WERI-Rb-1 (cell line): ENCODE measurements at regions not wholly inside any gene's neighbourhood (a gene's known extent, or its start where the extent isn't known, plus 50 kb on each side); places are given as distances from the start of the nearest gene placed in this dataset.

Experiments
- DNase-seq: peaks from one replicate; pipeline ENCODE4 v3.0.0-alpha.2; 2020
- H3K27ac ChIP-seq: fragments of 250-450 bp; sonication (Bioruptor Pico); 2 replicates; pipeline ENCODE4 v1.5.1; 2020; ENCODE audit warnings: mild to moderate bottlenecking, moderate library complexity
- H3K27me3 ChIP-seq: fragments of 250-450 bp; sonication (Bioruptor Pico); 2 replicates; pipeline ENCODE4 v1.5.1; 2021; ENCODE audit warnings: mild to moderate bottlenecking, low read depth, moderate library complexity; ENCODE audit not compliant: insufficient read depth, severe bottlenecking
- H3K36me3 ChIP-seq: fragments of 250-450 bp; sonication (Bioruptor Pico); 2 replicates; pipeline ENCODE4 v1.5.1; 2020; ENCODE audit warnings: mild to moderate bottlenecking, moderate library complexity
- H3K4me3 ChIP-seq: 2 replicates; pipeline ENCODE4 v1.5.1; 2011; ENCODE audit warnings: low read depth, mild to moderate bottlenecking, control low read depth, low read length
- H3K9me3 ChIP-seq: fragments of 250-450 bp; sonication (Bioruptor Pico); 2 replicates; pipeline ENCODE4 v1.5.1; 2021; ENCODE audit warnings: mild to moderate bottlenecking, moderate library complexity; ENCODE audit not compliant: severe bottlenecking
- TF ChIP-seq, protein P1 (sequence below): IDR thresholded peaks from 2 replicates; pipeline ENCODE4 v1.5.1; 2011; ENCODE audit warnings: low read depth, mild to moderate bottlenecking, control low read depth, inconsistent platforms, low read length

DNA sequence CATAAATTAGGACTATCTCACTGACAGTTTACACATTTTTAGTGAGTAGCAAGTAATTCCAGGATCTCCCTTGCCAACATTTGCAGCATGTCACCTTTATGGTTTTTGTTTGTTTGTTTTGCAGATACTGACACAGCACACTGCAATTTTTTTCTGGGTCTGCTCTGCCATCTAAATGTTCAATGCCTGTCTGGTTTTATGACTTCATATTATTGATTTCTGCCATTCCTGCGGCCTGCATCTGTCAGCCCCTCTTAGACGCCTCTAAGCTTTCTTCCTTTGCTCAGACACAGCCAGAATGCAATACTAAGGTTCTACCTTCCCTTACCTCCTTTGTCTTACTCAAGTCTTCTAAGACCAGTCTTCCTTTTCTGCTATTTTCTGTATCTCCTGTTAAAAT lies 321.2 kb upstream of the AZI2 start:
- no peaks in the 10 kb centered on the region for H3K36me3 ChIP-seq
- TF ChIP-seq, protein P1, sequence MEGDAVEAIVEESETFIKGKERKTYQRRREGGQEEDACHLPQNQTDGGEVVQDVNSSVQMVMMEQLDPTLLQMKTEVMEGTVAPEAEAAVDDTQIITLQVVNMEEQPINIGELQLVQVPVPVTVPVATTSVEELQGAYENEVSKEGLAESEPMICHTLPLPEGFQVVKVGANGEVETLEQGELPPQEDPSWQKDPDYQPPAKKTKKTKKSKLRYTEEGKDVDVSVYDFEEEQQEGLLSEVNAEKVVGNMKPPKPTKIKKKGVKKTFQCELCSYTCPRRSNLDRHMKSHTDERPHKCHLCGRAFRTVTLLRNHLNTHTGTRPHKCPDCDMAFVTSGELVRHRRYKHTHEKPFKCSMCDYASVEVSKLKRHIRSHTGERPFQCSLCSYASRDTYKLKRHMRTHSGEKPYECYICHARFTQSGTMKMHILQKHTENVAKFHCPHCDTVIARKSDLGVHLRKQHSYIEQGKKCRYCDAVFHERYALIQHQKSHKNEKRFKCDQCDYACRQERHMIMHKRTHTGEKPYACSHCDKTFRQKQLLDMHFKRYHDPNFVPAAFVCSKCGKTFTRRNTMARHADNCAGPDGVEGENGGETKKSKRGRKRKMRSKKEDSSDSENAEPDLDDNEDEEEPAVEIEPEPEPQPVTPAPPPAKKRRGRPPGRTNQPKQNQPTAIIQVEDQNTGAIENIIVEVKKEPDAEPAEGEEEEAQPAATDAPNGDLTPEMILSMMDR = no peak
- no peaks in the 10 kb centered on the region for H3K9me3 ChIP-seq
- H3K4me3 ChIP-seq = no peak overlapping the region
- DNase-seq = no peak
- no peaks in the 10 kb centered on the region for H3K27me3 ChIP-seq
- no peak overlapping the region for H3K27ac ChIP-seq

DNA sequence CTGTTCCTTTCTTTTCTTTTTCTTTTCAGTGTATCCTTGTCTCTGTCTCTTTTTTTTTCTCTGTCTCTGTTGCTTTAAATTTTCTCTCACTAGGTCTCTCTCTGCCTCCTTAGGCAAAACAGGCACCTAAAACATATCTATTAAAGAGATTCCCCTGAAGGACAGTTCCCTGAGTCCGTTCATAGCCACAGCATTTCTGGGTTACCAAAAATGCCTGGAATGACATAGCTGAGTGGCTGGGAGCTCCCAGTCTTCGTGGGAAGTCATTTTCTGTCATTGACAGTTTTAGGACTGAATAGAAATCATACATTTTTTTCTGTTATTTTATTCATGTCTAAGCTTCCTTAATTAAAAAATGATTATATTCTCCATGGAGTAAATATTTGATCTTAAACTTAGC lies 323.8 kb upstream of the AZI2 start:
- Histone ChIP-seq H3K9me3 (no peaks in the 10 kb centered on the region), H3K27me3 (no peaks in the 10 kb centered on the region), H3K36me3 (no peaks in the 10 kb centered on the region), H3K4me3 (no peak overlapping the region), H3K27ac (no peak overlapping the region)
- TF ChIP-seq, protein P1 = no peak
- no peak for DNase-seq

DNA sequence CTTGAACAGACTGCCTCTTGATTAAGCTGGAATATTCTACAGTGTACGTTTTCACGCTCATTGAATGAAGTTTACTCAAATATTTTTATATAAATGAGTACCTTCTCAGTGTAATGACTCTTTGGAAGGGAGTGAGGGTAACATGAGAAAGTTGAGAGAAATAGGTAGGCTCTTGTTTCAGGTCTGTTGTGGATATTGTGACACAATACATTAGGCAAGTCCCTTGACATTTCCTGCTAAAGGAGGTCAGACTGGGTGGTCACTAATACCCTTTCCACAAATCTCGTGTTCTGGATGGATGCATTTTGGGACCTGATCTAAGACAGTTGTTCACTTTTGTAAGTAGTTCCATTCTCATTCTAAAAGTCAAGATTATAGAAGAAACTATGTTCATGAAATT lies 324.8 kb upstream of the AZI2 start:
- H3K27ac ChIP-seq = no peak overlapping the region
- no peak for DNase-seq
- H3K27me3 ChIP-seq = no peaks in the 10 kb centered on the region
- H3K4me3 ChIP-seq = no peak overlapping the region
- no peaks in the 10 kb centered on the region for H3K9me3 ChIP-seq
- TF ChIP-seq, protein P1 = no peak
- no peaks in the 10 kb centered on the region for H3K36me3 ChIP-seq

DNA sequence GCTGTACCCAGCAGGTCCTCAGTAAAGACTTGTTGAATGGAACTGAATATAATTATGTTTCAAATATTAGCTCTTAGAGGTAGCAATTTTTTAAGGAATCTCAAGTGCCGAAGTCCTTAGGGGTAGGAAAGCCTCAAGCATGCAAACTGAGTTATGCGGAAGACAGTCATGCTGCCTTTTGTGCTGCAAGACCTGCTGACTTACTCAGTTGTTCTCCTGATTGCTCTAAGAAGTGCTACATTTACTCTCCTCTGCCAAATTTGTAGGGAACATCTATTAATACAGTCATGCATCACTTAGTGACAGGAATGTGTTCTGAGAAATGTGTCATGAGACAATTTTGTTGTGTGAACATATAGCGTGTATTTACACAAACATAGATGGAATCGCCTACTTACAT lies 325.6 kb upstream of the AZI2 start:
- DNase-seq = no peak
- Histone ChIP-seq H3K27me3 (no peaks in the 10 kb centered on the region), H3K4me3 (no peak overlapping the region), H3K36me3 (no peaks in the 10 kb centered on the region), H3K27ac (no peak overlapping the region), H3K9me3 (no peaks in the 10 kb centered on the region)
- TF ChIP-seq, protein P1 = no peak

DNA sequence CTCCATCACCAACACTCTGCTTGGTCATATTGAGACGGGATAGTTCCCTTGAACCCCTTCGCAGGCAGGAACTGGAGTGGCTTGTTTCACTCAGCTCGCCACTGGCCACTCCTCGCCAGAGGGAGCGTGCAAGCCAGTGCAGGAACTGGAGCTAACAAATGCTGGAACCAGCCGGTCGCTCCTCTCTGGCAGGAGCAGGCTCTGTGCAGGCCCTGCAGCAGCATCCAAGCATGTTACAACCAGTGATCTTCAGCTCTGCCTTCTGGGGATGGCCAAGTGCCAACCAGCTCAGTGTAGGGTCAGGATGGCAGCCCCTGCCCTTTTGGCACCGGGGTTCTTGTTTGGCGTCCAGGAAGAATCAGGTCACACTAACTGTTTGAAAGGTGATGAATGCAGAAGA lies 329.0 kb upstream of the AZI2 start:
- H3K9me3 ChIP-seq = no peaks in the 10 kb centered on the region
- no peaks in the 10 kb centered on the region for H3K27me3 ChIP-seq
- DNase-seq = no peak

DNA sequence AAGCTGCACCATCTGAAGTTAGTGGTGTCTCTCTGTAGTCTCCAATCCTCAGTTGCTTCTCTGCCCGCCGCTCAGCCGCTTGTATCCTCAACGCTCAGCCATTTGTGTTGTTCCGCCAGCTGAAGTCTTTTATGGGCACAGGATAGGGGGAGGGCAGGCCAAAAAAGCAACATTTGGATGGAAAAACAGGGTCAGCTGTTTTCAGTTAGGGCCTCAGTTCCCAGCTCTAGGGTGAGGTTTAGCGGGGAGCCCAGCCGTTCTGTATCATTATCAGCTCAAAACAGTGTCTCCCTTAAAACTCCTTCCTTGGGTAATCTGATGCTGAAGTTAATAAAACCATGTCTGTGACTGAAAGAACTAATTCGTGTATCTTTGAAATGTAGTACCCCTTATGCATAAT lies 329.5 kb upstream of the AZI2 start:
- H3K36me3 ChIP-seq = no peaks in the 10 kb centered on the region
- TF ChIP-seq, protein P1 = no peak
- H3K27ac ChIP-seq = no peak overlapping the region
- H3K9me3 ChIP-seq = no peaks in the 10 kb centered on the region
- no peak overlapping the region for H3K4me3 ChIP-seq
- no peaks in the 10 kb centered on the region for H3K27me3 ChIP-seq
- no peak for DNase-seq

More for the DNA sequence above, 329.0 kb upstream of the AZI2 start:
- no peak overlapping the region for H3K27ac ChIP-seq
- H3K4me3 ChIP-seq = no peak overlapping the region
- no peaks in the 10 kb centered on the region for H3K36me3 ChIP-seq
- TF ChIP-seq, protein P1 = no peak
